ENCODE measurements at regions not wholly inside any gene's neighbourhood (a gene's known extent, or its start where the extent isn't known, plus 50 kb on each side); places are given as distances from the start of the nearest gene placed in this dataset.

- peak in 1 of 2 donors; percentile 67 for DNase-seq (ENCODE audit: low read depth in 2 of 2)
- no peak overlapping the region for H3K4me3 ChIP-seq (replicated peaks in 1 of 4; ENCODE audit: control extremely low read depth in 1 of 4, insufficient read depth in 1 of 4, low read depth in 3 of 4, low read length in 4 of 4)
These were observed 74.6 kb upstream of the CDKN3 start for GRCh38 chr14:54322246-54322645.

GRCh38 chr14:54322701-54323337 is 74.0 kb upstream of the CDKN3 start:
- no peak overlapping the region for H3K9ac ChIP-seq (ENCODE audit: insufficient read depth, low read length)
- DNase-seq (ENCODE audit: low read depth in 2 of 2), result no peak
- H3K9me3 ChIP-seq (ENCODE audit: control insufficient read depth, insufficient read depth, low read depth, low read length), result no peaks in the 10 kb centered on the region
- no peak for TF ChIP-seq CTCF (conservative IDR thresholded peaks at IDR 0.05 in 1 of 2, IDR thresholded peaks at IDR 0.05 in 1 of 2; ENCODE audit: low read depth in 1 of 2, low read length in 2 of 2)
- TF ChIP-seq EZH2 (IDR thresholded peaks at IDR 0.05; ENCODE audit: low read length, missing control alignments), result no peak
- no peak overlapping the region for H3K27ac ChIP-seq (ENCODE audit: insufficient read depth, low read length)
- H2AFZ ChIP-seq (ENCODE audit: low read length), result no peak overlapping the region
- H3K27me3 ChIP-seq (ENCODE audit: control insufficient read depth, insufficient read depth, low read length), result no peaks in the 10 kb centered on the region
- no peak overlapping the region for H3K4me2 ChIP-seq (ENCODE audit: extremely low read depth, insufficient read depth, low read length)
- no peaks in the 10 kb centered on the region for H3K79me2 ChIP-seq (ENCODE audit: control insufficient read depth, insufficient read depth, low read length)
- no peaks in the 10 kb centered on the region for H4K20me1 ChIP-seq (ENCODE audit: control insufficient read depth, extremely low read depth, insufficient read depth, low read length)
- H3K36me3 ChIP-seq (ENCODE audit: control insufficient read depth, insufficient read depth, low read length), result no peaks in the 10 kb centered on the region
- no peaks in the 10 kb centered on the region for H3K4me1 ChIP-seq (ENCODE audit: control insufficient read depth, extremely low read depth, insufficient read depth, low read length)
- H3K4me3 ChIP-seq (replicated peaks in 1 of 4; ENCODE audit: control extremely low read depth in 1 of 4, insufficient read depth in 1 of 4, low read depth in 3 of 4, low read length in 4 of 4), result no peak overlapping the region

More at GRCh38 chr14:54322246-54322645, 74.6 kb upstream of the CDKN3 start:
- Histone ChIP-seq H3K4me1 (ENCODE audit: control insufficient read depth, extremely low read depth, insufficient read depth, low read length) (no peaks in the 10 kb centered on the region), H2AFZ (ENCODE audit: low read length) (no peak overlapping the region), H3K9ac (ENCODE audit: insufficient read depth, low read length) (no peak overlapping the region), H3K4me2 (ENCODE audit: extremely low read depth, insufficient read depth, low read length) (no peak overlapping the region), H3K27me3 (ENCODE audit: control insufficient read depth, insufficient read depth, low read length) (no peaks in the 10 kb centered on the region), H3K27ac (ENCODE audit: insufficient read depth, low read length) (no peak overlapping the region), H3K79me2 (ENCODE audit: control insufficient read depth, insufficient read depth, low read length) (no peaks in the 10 kb centered on the region), H3K9me3 (ENCODE audit: control insufficient read depth, insufficient read depth, low read depth, low read length) (no peaks in the 10 kb centered on the region), H4K20me1 (ENCODE audit: control insufficient read depth, extremely low read depth, insufficient read depth, low read length) (no peaks in the 10 kb centered on the region), H3K36me3 (ENCODE audit: control insufficient read depth, insufficient read depth, low read length) (no peaks in the 10 kb centered on the region)
- TF ChIP-seq EZH2 (IDR thresholded peaks at IDR 0.05; ENCODE audit: low read length, missing control alignments), result no peak

- Histone ChIP-seq H3K79me2 (ENCODE audit: control insufficient read depth, insufficient read depth, low read length) (no peaks in the 10 kb centered on the region), H3K4me3 (replicated peaks in 1 of 4; ENCODE audit: control extremely low read depth in 1 of 4, insufficient read depth in 1 of 4, low read depth in 3 of 4, low read length in 4 of 4) (no peak overlapping the region), H2AFZ (ENCODE audit: low read length) (no peak overlapping the region), H3K36me3 (ENCODE audit: control insufficient read depth, insufficient read depth, low read length) (no peaks in the 10 kb centered on the region), H3K27ac (ENCODE audit: insufficient read depth, low read length) (no peak overlapping the region), H4K20me1 (ENCODE audit: control insufficient read depth, extremely low read depth, insufficient read depth, low read length) (no peaks in the 10 kb centered on the region), H3K27me3 (ENCODE audit: control insufficient read depth, insufficient read depth, low read length) (no peaks in the 10 kb centered on the region), H3K4me1 (ENCODE audit: control insufficient read depth, extremely low read depth, insufficient read depth, low read length) (no peaks in the 10 kb centered on the region), H3K9me3 (ENCODE audit: control insufficient read depth, insufficient read depth, low read depth, low read length) (no peaks in the 10 kb centered on the region), H3K4me2 (ENCODE audit: extremely low read depth, insufficient read depth, low read length) (no peak overlapping the region), H3K9ac (ENCODE audit: insufficient read depth, low read length) (no peak overlapping the region)
- TF ChIP-seq CTCF (conservative IDR thresholded peaks at IDR 0.05 in 1 of 2, IDR thresholded peaks at IDR 0.05 in 1 of 2; ENCODE audit: low read depth in 1 of 2, low read length in 2 of 2), result no peak
- no peak for TF ChIP-seq EZH2 (IDR thresholded peaks at IDR 0.05; ENCODE audit: low read length, missing control alignments)
- no peak for DNase-seq (ENCODE audit: low read depth in 2 of 2)
These were observed 71.0 kb upstream of the CDKN3 start for GRCh38 chr14:54325766-54326165.
